ENCODE measurements at regions not wholly inside any gene's neighbourhood (a gene's known extent, or its start where the extent isn't known, plus 50 kb on each side); places are given as distances from the start of the nearest gene placed in this dataset.
A peak's percentile ranks its signal among the peaks of the same experiment; 100 is the strongest.
"Not testable (repeated sequence)": the region's sequence is repeated elsewhere in the genome, so short reads cannot be mapped to it uniquely, and the experiment has no call there.

DNA sequence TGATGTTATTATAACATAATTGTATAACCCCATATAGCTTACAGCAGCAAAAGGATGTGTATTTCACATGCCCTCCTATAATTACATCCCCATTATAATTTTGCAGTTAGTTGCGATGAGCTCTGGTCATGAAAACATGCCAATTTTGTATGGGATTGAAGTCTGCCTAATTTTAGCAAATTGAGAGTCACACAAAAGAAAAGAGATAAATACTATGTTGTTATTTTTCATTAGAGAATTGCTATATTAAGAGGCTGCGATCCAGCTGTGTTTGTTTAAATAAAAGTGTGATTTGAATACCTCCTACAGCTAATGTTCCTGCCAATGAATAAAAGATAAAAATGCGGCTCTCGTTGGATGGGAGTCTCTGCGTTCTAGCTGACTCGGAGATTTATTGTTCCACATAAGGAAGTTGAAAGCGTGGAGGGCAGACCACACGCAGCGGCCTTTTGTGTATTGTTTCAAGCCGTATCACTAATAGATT, 461.0 kb upstream of the NFIA start:
- DNase-seq (ENCODE audit: low read depth in 4 of 6, low spot score in 6 of 6): peak in 4 of 6 donors; percentile 45 to 96 (median 66)
- Histone ChIP-seq H3K27me3 (ENCODE audit: control insufficient read depth, insufficient read depth, low read length) (no peaks in the 10 kb centered on the region), H3K4me3 (ENCODE audit: low read depth, low read length) (no peak overlapping the region)

DNA sequence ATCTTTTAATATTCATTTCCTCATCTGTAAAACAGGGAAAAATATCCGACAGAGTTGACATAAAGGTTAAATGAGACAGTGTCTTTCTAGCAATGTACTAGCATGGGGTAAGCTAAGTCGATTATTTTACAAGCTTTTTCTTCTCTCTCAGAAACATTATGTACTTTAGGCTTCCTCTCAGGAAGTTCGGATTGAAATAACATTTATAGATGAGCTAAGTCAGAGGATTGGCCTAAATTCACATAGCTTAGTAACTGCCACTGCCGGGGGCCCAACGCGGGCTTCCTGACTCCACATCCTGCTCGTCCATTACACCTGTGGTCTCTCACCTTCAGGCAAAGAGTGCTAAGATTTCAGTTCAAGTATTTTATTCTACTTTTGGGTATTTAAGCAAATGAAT, 462.3 kb upstream of the NFIA start:
- no CpG with 5 or more reads among the region's 7 CpGs for WGBS (ENCODE audit: insufficient coverage)
- Histone ChIP-seq H3K27me3 (ENCODE audit: control insufficient read depth, insufficient read depth, low read length) (no peaks in the 10 kb centered on the region), H3K4me1 (ENCODE audit: control insufficient read depth, insufficient read depth, low read length) (peaks cover 3% of the 10 kb centered on the region), H3K4me3 (ENCODE audit: low read depth, low read length) (no peak overlapping the region), H3K27ac (ENCODE audit: low read depth, low read length) (peak overlapping the region; percentile 18), H3K9me3 (ENCODE audit: control insufficient read depth, insufficient read depth, low read length) (no peaks in the 10 kb centered on the region), H3K36me3 (ENCODE audit: control insufficient read depth, insufficient read depth, low read length) (no peaks in the 10 kb centered on the region)
- peak in 1 of 6 donors; percentile 27 for DNase-seq (ENCODE audit: low read depth in 4 of 6, low spot score in 6 of 6)

More for the DNA sequence above, 461.0 kb upstream of the NFIA start:
- Histone ChIP-seq H3K36me3 (ENCODE audit: control insufficient read depth, insufficient read depth, low read length) (no peaks in the 10 kb centered on the region), H3K9me3 (ENCODE audit: control insufficient read depth, insufficient read depth, low read length) (no peaks in the 10 kb centered on the region), H3K27ac (ENCODE audit: low read depth, low read length) (no peak overlapping the region), H3K4me1 (ENCODE audit: control insufficient read depth, insufficient read depth, low read length) (peaks cover 3% of the 10 kb centered on the region)
- no CpG with 5 or more reads among the region's 10 CpGs for WGBS (ENCODE audit: insufficient coverage)

DNA sequence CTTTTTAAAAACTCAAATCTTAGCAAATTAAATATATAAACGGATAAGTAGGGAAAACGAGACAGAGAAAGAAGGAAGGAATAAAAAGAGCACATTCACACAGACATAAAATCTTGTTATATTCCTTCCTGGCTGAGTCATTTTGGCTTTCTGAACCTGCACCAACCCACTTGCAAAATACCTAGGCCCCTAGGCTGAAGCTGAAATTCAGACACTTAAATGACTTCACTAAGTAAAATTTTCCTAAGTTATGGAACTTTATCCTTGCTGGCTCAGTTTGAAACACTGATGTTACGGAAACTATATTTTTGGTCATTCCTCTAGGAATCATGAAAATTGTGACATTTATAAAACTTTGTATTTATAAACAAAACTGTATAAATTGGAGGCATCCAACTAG, 462.8 kb upstream of the NFIA start:
- H3K27me3 ChIP-seq (ENCODE audit: control insufficient read depth, insufficient read depth, low read length): no peaks in the 10 kb centered on the region
- H3K4me3 ChIP-seq (ENCODE audit: low read depth, low read length): no peak overlapping the region
- DNase-seq (ENCODE audit: low read depth in 4 of 6, low spot score in 6 of 6): no peak
- peaks cover 3% of the 10 kb centered on the region for H3K4me1 ChIP-seq (ENCODE audit: control insufficient read depth, insufficient read depth, low read length)
- H3K36me3 ChIP-seq (ENCODE audit: control insufficient read depth, insufficient read depth, low read length): no peaks in the 10 kb centered on the region
- H3K9me3 ChIP-seq (ENCODE audit: control insufficient read depth, insufficient read depth, low read length): peaks cover 4% of the 10 kb centered on the region
- no CpG with 5 or more reads among the region's 3 CpGs for WGBS (ENCODE audit: insufficient coverage)
- no peak overlapping the region for H3K27ac ChIP-seq (ENCODE audit: low read depth, low read length)

DNA sequence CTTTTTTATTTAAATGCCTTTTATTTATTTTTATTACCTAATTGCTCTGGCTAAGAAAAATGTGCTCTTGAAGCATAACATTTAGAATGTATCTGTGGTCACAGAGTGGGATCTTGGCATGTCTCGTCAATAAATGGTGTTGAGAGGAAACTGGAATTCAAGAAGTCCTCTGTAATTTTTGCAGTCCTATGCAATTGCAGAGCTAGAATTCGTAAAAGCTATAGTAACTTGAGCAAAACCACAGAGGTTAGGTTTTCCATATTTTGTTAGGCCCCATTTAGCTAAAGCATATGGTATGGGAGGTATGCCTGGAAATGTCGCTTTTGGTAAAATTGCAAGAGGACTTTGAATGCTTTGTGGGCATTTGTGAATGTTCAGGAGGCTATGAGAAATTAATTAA, 466.7 kb upstream of the NFIA start:
- H3K36me3 ChIP-seq (ENCODE audit: control insufficient read depth, insufficient read depth, low read length): no peaks in the 10 kb centered on the region
- H3K4me1 ChIP-seq (ENCODE audit: control insufficient read depth, insufficient read depth, low read length): no peaks in the 10 kb centered on the region
- no peaks in the 10 kb centered on the region for H3K27me3 ChIP-seq (ENCODE audit: control insufficient read depth, insufficient read depth, low read length)
- H3K27ac ChIP-seq (ENCODE audit: low read depth, low read length): no peak overlapping the region
- no peak for DNase-seq (ENCODE audit: low read depth in 4 of 6, low spot score in 6 of 6)
- H3K9me3 ChIP-seq (ENCODE audit: control insufficient read depth, insufficient read depth, low read length): peaks cover 6% of the 10 kb centered on the region
- 90% methylated on average over 2 of the region's 3 CpGs for WGBS (ENCODE audit: insufficient coverage)
- H3K4me3 ChIP-seq (ENCODE audit: low read depth, low read length): no peak overlapping the region

DNA sequence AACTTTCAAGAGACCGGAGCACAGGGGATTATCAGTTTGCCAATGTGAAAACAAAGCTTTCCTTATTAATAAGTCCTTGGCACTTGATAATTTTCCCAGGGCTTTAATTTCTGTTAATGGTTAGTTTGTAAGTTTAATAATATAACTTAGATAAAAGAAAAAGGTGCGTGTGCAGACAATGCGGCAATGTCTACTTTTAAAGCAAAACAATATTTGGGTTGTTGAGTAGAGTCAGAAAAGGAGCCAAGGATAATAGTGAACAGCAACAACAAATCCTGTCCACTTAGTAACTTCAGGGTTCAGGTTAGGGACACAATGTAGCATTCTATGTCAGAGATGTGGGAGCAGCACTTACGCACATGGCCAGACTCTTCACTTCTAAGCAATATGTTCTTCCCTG, 469.6 kb upstream of the NFIA start:
- Histone ChIP-seq H3K27me3 (ENCODE audit: control insufficient read depth, insufficient read depth, low read length) (no peaks in the 10 kb centered on the region), H3K4me3 (ENCODE audit: low read depth, low read length) (no peak overlapping the region), H3K9me3 (ENCODE audit: control insufficient read depth, insufficient read depth, low read length) (peaks cover 6% of the 10 kb centered on the region), H3K27ac (ENCODE audit: low read depth, low read length) (peak overlapping the region; percentile 4), H3K4me1 (ENCODE audit: control insufficient read depth, insufficient read depth, low read length) (no peaks in the 10 kb centered on the region), H3K36me3 (ENCODE audit: control insufficient read depth, insufficient read depth, low read length) (no peaks in the 10 kb centered on the region)
- 83% methylated on average over 1 of the region's 4 CpGs for WGBS (ENCODE audit: insufficient coverage)
- DNase-seq (ENCODE audit: low read depth in 4 of 6, low spot score in 6 of 6): peak in 1 of 6 donors; percentile 33

DNA sequence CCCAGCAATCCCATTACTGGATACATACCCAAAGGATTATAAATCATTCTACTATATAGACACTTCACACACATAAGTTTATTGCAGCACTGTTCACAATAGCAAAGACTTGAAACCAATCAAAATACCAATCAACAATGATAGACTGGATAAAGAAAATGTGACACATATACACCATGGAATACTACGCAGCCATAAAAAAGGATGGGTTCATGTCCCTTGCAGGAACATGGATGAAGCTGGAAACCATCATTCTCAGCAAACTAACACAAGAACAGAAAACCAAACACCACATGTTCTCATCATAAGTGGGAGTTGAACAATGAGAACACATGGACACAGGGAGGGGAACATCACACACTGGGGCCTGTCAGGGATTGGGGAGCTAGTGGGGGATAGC, 475.4 kb upstream of the NFIA start:
- H3K36me3 ChIP-seq (ENCODE audit: control insufficient read depth, insufficient read depth, low read length); H3K9me3 ChIP-seq (ENCODE audit: control insufficient read depth, insufficient read depth, low read length); H3K27me3 ChIP-seq (ENCODE audit: control insufficient read depth, insufficient read depth, low read length); H3K4me3 ChIP-seq (ENCODE audit: low read depth, low read length); DNase-seq (ENCODE audit: low read depth in 4 of 6, low spot score in 6 of 6); H3K4me1 ChIP-seq (ENCODE audit: control insufficient read depth, insufficient read depth, low read length); H3K27ac ChIP-seq (ENCODE audit: low read depth, low read length): not testable (repeated sequence)
- WGBS (ENCODE audit: insufficient coverage): no CpG with 5 or more reads among the region's 1 CpG

DNA sequence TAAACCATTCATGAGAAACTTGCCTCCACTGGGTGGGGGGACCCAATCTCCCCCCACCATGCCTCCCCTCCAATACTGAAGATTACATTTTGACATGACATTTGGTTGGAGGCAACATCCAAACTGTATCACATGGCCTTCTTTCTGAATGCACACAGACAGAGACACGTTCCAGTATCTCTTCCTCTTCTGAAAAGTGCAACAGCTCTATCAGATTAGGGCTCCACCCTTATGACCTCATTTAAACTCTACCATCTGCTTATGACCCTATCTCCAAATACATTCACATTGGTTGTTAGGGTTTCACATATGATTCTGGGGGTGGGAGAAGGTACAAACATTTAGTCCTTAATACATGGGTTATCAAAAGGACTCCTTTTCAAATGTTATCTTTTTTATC, 481.8 kb upstream of the NFIA start:
- Histone ChIP-seq H3K9me3 (ENCODE audit: control insufficient read depth, insufficient read depth, low read length) (no peaks in the 10 kb centered on the region), H3K4me3 (ENCODE audit: low read depth, low read length) (no peak overlapping the region), H3K36me3 (ENCODE audit: control insufficient read depth, insufficient read depth, low read length) (no peaks in the 10 kb centered on the region), H3K4me1 (ENCODE audit: control insufficient read depth, insufficient read depth, low read length) (no peaks in the 10 kb centered on the region), H3K27me3 (ENCODE audit: control insufficient read depth, insufficient read depth, low read length) (no peaks in the 10 kb centered on the region), H3K27ac (ENCODE audit: low read depth, low read length) (no peak overlapping the region)
- no peak for DNase-seq (ENCODE audit: low read depth in 4 of 6, low spot score in 6 of 6)
- 83% methylated on average over 1 of the region's 1 CpG for WGBS (ENCODE audit: insufficient coverage)

DNA sequence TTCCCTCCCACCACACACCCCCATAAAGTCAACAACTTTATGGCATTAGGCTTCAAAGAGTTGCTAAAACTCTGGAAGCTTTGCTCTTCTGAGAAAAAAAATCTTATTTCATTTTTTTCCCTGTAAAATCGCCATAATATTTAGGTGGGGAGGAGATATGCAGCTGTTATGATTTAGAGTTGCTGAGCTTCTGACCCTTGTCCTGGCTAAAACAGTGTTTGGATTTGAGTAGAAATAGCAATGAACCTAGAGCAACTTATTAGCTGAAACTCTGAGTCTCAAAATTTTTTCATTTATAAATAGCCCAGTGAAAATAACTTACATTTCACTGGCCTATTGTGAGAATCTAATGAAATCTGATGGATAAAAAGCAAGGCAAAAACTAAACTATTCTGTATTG, 482.8 kb upstream of the NFIA start:
- no peaks in the 10 kb centered on the region for H3K36me3 ChIP-seq (ENCODE audit: control insufficient read depth, insufficient read depth, low read length)
- no peaks in the 10 kb centered on the region for H3K4me1 ChIP-seq (ENCODE audit: control insufficient read depth, insufficient read depth, low read length)
- no peaks in the 10 kb centered on the region for H3K27me3 ChIP-seq (ENCODE audit: control insufficient read depth, insufficient read depth, low read length)
- DNase-seq (ENCODE audit: low read depth in 4 of 6, low spot score in 6 of 6): no peak
- no peak overlapping the region for H3K4me3 ChIP-seq (ENCODE audit: low read depth, low read length)
- H3K9me3 ChIP-seq (ENCODE audit: control insufficient read depth, insufficient read depth, low read length): no peaks in the 10 kb centered on the region
- peak overlapping the region; percentile 25 for H3K27ac ChIP-seq (ENCODE audit: low read depth, low read length)
- WGBS (ENCODE audit: insufficient coverage): no CpG with 5 or more reads among the region's 1 CpG

DNA sequence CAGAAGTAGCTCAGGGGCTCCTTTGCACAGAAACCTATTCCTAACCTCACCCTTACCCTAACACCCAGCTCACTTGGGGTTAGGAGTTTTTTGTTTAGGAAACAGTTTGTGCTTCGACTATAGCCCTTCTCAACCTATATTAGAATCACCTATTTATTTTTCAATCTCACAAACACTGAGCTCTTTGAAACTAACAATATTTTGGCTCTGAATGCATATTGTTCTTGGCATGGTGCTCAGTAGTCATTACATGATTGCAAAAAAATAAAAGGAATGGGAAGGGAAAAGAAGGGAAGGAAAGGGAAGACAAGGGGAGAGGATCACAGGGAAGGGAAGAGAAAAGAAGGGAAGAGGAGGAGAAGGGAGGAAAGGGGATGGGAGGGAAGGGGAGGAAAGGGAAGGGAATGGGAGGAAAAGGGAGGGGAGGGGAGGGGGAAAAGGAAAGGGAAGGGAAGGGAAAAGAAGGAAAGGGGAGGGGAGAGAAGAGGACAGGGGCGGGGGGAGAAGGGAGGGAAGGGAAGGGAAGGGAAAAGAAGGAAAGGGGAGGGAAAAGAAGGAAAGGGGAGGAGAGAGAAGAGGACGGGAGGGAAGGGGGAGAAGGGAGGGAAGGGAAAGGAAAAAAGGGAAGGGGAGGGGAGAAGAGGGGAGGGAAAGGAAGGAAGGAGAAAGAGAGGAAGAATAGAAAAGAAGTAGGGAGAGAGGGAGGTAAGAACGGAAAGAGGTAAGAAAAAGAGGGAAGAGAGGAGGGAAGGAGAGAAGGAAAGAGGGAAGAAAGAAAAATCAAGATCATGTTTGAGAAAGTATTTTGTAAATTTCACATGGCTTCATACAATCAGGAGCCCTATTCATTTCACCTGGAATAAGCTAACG, 484.1 kb upstream of the NFIA start:
- Histone ChIP-seq H3K9me3 (ENCODE audit: control insufficient read depth, insufficient read depth, low read length) (no peaks in the 10 kb centered on the region), H3K27me3 (ENCODE audit: control insufficient read depth, insufficient read depth, low read length) (no peaks in the 10 kb centered on the region), H3K4me1 (ENCODE audit: control insufficient read depth, insufficient read depth, low read length) (no peaks in the 10 kb centered on the region), H3K36me3 (ENCODE audit: control insufficient read depth, insufficient read depth, low read length) (no peaks in the 10 kb centered on the region), H3K4me3 (ENCODE audit: low read depth, low read length) (no peak overlapping the region), H3K27ac (ENCODE audit: low read depth, low read length) (no peak overlapping the region)
- 89% methylated on average over 3 of the region's 5 CpGs for WGBS (ENCODE audit: insufficient coverage)
- DNase-seq (ENCODE audit: low read depth in 4 of 6, low spot score in 6 of 6): peak in 1 of 6 donors; percentile 39

Measured in spinal cord (tissue), 9 donors.